ENCODE measurements at regions not wholly inside any gene's neighbourhood (a gene's known extent, or its start where the extent isn't known, plus 50 kb on each side); places are given as distances from the start of the nearest gene placed in this dataset.

- no peak overlapping the region for H3K27ac ChIP-seq (ENCODE audit: low read depth, low read length, poor library complexity, severe bottlenecking)
- H3K36me3 ChIP-seq (ENCODE audit: insufficient read depth, low read length, poor library complexity, severe bottlenecking) = no peaks in the 10 kb centered on the region
- TF ChIP-seq, protein P1, sequence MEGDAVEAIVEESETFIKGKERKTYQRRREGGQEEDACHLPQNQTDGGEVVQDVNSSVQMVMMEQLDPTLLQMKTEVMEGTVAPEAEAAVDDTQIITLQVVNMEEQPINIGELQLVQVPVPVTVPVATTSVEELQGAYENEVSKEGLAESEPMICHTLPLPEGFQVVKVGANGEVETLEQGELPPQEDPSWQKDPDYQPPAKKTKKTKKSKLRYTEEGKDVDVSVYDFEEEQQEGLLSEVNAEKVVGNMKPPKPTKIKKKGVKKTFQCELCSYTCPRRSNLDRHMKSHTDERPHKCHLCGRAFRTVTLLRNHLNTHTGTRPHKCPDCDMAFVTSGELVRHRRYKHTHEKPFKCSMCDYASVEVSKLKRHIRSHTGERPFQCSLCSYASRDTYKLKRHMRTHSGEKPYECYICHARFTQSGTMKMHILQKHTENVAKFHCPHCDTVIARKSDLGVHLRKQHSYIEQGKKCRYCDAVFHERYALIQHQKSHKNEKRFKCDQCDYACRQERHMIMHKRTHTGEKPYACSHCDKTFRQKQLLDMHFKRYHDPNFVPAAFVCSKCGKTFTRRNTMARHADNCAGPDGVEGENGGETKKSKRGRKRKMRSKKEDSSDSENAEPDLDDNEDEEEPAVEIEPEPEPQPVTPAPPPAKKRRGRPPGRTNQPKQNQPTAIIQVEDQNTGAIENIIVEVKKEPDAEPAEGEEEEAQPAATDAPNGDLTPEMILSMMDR (conservative IDR thresholded peaks at IDR 0.05; ENCODE audit: low read depth, low read length) = no peak
- no peak for TF ChIP-seq EZH2 (IDR thresholded peaks at IDR 0.05; ENCODE audit: borderline replicate concordance, low read depth, low read length, poor library complexity, severe bottlenecking)
- POLR2A ChIA-PET (ENCODE audit: low non-redundant PET) = no interaction called here
- BruUV-seq (replicated peaks) = no TSS peak
- H3K9me3 ChIP-seq (ENCODE audit: low read depth, low read length, poor library complexity, severe bottlenecking) = no peaks in the 10 kb centered on the region
- no peaks in the 10 kb centered on the region for H3K4me1 ChIP-seq (ENCODE audit: insufficient read depth, low read length, poor library complexity, severe bottlenecking)
- H3K4me3 ChIP-seq (ENCODE audit: low read depth, low read length, poor library complexity, severe bottlenecking) = no peak overlapping the region
- no peaks in the 10 kb centered on the region for H3K27me3 ChIP-seq (replicated peaks; ENCODE audit: insufficient read depth, low read depth, low read length, poor library complexity)
- intact Hi-C loops (cut with micrococcal nuclease; ENCODE audit: unreplicated experiment) = no loop called here
- no peak for DNase-seq (ENCODE audit: low spot score)
- CTCF ChIA-PET = no interaction called here
These were observed 132.7 kb upstream of the IPO9 start for GRCh38 chr1:201696217-201696761.

GRCh38 chr1:201697174-201697573, 131.8 kb upstream of the IPO9 start:
- ChIA-PET POLR2A (ENCODE audit: low non-redundant PET) (no interaction called here), CTCF (interaction anchor here (0.5 kb wide), 1 partner anchor 262 kb away, joined by 3 read pairs; no protein-coding TSS in a partner anchor)
- no TSS peak for BruUV-seq (replicated peaks)
- H3K27me3 ChIP-seq (replicated peaks; ENCODE audit: insufficient read depth, low read depth, low read length, poor library complexity) = no peaks in the 10 kb centered on the region
- DNase-seq (ENCODE audit: low spot score) = no peak
- no peaks in the 10 kb centered on the region for H3K4me1 ChIP-seq (ENCODE audit: insufficient read depth, low read length, poor library complexity, severe bottlenecking)
- TF ChIP-seq, protein P1 (conservative IDR thresholded peaks at IDR 0.05; ENCODE audit: low read depth, low read length) = no peak
- no peak for TF ChIP-seq EZH2 (IDR thresholded peaks at IDR 0.05; ENCODE audit: borderline replicate concordance, low read depth, low read length, poor library complexity, severe bottlenecking)
- H3K27ac ChIP-seq (ENCODE audit: low read depth, low read length, poor library complexity, severe bottlenecking) = no peak overlapping the region
- intact Hi-C loops (cut with micrococcal nuclease; ENCODE audit: unreplicated experiment) = no loop called here
- no peaks in the 10 kb centered on the region for H3K36me3 ChIP-seq (ENCODE audit: insufficient read depth, low read length, poor library complexity, severe bottlenecking)
- no peak overlapping the region for H3K4me3 ChIP-seq (ENCODE audit: low read depth, low read length, poor library complexity, severe bottlenecking)
- H3K9me3 ChIP-seq (ENCODE audit: low read depth, low read length, poor library complexity, severe bottlenecking) = no peaks in the 10 kb centered on the region

DNA sequence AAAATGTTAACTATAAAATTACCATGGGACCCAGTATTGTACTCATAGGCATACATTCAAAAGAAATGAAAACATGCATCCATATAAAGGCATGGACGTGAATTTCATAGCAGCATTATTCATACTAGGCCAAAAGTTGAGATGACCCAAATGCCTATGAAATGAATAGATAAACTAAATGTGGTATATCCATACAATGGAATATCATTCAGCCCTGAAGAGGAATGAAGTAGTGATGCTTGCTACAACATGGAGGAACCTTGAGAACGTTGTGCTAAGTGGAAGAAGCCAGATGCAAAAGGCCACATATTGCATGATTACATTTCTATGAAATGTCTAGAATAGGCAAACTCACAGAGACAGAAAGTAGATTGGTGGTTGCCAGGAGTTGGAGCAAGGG, 127.1 kb upstream of the IPO9 start:
- no peaks in the 10 kb centered on the region for H3K27me3 ChIP-seq (replicated peaks; ENCODE audit: insufficient read depth, low read depth, low read length, poor library complexity)
- no peaks in the 10 kb centered on the region for H3K9me3 ChIP-seq (ENCODE audit: low read depth, low read length, poor library complexity, severe bottlenecking)
- no TSS peak for BruUV-seq (replicated peaks)
- ChIA-PET POLR2A (ENCODE audit: low non-redundant PET) (no interaction called here), CTCF (interaction anchor here (0.8 kb wide), 1 partner anchor 140 kb away, joined by 3 read pairs; no protein-coding TSS in a partner anchor)
- no peaks in the 10 kb centered on the region for H3K36me3 ChIP-seq (ENCODE audit: insufficient read depth, low read length, poor library complexity, severe bottlenecking)
- H3K4me3 ChIP-seq (ENCODE audit: low read depth, low read length, poor library complexity, severe bottlenecking) = no peak overlapping the region
- peaks cover 26% of the 10 kb centered on the region for H3K4me1 ChIP-seq (ENCODE audit: insufficient read depth, low read length, poor library complexity, severe bottlenecking)
- no peak overlapping the region for H3K27ac ChIP-seq (ENCODE audit: low read depth, low read length, poor library complexity, severe bottlenecking)
- no peak for DNase-seq (ENCODE audit: low spot score)
- TF ChIP-seq, protein P1 (conservative IDR thresholded peaks at IDR 0.05; ENCODE audit: low read depth, low read length) = no peak
- TF ChIP-seq EZH2 (IDR thresholded peaks at IDR 0.05; ENCODE audit: borderline replicate concordance, low read depth, low read length, poor library complexity, severe bottlenecking) = no peak
- intact Hi-C loops (cut with micrococcal nuclease; ENCODE audit: unreplicated experiment) = loop anchor here (5.0 to 10.0 kb wide), 2 partner anchors 50 to 273 kb away; no protein-coding TSS in a partner anchor
